ENCODE measurements at regions not wholly inside any gene's neighbourhood (a gene's known extent, or its start where the extent isn't known, plus 50 kb on each side); places are given as distances from the start of the nearest gene placed in this dataset.
"Not testable (repeated sequence)": the region's sequence is repeated elsewhere in the genome, so short reads cannot be mapped to it uniquely, and the experiment has no call there.

- no peak for DNase-seq
Measured at GRCh38 chr2:176777262-176777661, 435.3 kb upstream of the HNRNPA3 start.

GRCh38 chr2:176779917-176780316, 432.7 kb upstream of the HNRNPA3 start:
- DNase-seq, result no peak

- DNase-seq, result no peak
Measured at GRCh38 chr2:176780348-176780747, 432.2 kb upstream of the HNRNPA3 start.

DNA sequence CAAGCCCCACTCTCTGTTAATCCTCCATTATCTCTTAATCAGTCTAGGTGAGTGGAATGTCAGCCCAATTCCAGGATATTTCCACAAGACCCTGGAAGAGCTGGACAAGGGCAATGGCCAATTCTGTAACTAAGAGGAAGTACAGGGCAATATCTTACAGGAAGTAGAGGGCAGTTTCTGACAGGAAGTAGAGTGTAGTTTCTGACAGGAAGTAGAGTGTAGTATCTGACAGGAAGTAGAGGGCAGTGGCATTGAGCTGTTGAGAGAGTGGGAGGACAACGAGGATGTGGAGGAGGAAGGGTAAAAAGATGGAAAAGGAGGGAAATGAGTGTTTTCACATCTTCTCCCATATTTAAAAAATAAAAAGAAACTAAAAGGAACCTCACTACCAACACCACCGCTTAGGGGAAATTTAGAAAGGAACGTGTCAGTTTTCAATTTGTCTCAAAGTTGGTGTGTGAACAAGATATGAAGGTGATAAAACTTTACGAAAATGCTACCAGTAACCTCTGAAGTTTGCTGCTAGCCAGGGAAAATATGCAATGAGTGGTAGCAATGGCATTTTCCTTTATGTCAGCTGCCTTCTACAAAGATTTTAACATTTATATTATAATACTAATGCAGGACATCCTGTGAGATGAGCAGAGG, 430.9 kb upstream of the HNRNPA3 start:
- DNase-seq, result no peak

GRCh38 chr2:176784633-176785200, 427.9 kb upstream of the HNRNPA3 start:
- no peak for DNase-seq

DNA sequence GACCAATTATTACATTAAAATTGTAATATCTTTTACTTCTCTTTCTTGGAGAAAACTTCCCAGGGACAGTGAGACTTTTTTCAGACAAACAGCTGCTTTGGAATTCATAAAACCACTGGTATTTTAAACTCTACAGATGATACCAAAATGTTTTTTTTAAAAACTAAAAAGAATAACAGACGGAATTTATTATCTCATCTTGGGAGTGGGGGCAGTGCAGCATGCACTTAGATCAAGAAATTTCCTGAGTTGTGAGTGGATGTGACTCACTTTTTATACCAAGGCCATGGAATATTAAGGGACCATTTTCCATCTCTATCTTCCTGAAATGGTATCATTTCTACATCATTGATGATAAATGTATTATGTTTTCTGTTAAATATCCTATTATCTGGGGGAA, 422.8 kb upstream of the HNRNPA3 start:
- no peak for DNase-seq

DNA sequence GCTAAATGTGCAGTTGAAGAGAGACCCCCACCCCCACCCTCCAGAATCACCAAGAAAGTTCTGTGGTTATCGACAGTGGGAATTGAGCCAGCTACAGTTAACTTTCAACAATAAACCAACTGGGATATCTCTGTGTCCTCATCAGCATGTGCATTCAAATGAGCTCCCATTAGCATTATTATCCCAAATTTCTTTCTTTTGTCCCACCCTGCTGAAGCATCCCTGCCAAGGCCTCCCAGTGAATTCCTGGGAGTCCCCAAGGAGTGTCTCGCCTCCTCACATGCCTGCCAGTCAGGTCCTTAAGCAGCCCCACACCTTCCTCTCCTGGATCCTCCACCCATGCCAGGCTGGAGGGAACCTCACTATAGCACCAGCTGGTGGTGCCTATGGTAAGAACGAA, 422.1 kb upstream of the HNRNPA3 start:
- no peak for DNase-seq

- DNase-seq, result no peak
Measured at GRCh38 chr2:176793792-176794191, 418.8 kb upstream of the HNRNPA3 start.

DNA sequence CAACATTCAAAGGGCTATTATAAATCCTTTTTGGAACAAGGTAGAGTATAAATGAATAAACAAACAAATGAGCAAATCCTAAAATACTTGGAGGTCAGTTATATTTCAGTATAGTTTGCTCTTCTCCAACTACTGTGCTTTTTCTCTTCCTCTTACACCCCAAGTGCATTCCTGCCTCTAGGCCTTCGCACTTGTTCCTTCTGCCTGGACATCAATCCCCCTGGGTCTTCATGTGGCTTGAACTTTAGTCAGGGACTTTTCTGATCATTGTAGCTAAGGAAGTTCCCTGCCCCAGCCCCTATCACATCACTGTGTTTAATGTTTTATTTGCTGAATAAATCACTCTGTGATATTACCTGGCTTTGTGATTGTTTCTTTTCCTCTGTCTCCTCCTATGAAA, 418.2 kb upstream of the HNRNPA3 start:
- DNase-seq, result no peak

GRCh38 chr2:176795823-176796222, 416.8 kb upstream of the HNRNPA3 start:
- DNase-seq, result no peak

DNA sequence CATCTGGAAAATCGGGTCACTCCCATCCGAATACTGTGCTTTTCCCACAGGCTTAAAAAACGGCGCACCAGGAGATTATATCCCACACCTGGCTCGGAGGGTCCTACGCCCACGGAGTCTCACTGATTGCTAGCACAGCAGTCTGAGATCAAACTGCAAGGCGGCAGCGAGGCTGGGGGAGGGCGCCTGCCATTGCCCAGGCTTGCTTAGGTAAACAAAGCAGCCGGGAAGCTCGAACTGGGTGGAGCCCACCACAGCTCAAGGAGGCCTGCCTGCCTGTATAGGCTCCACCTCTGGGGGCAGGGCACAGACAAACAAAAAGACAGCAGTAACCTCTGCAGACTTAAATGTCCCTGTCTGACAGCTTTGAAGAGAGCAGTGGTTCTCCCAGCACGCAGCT, 415.9 kb upstream of the HNRNPA3 start:
- not testable (repeated sequence) for DNase-seq

GRCh38 chr2:176804392-176804791, 408.2 kb upstream of the HNRNPA3 start:
- no peak for DNase-seq

DNA sequence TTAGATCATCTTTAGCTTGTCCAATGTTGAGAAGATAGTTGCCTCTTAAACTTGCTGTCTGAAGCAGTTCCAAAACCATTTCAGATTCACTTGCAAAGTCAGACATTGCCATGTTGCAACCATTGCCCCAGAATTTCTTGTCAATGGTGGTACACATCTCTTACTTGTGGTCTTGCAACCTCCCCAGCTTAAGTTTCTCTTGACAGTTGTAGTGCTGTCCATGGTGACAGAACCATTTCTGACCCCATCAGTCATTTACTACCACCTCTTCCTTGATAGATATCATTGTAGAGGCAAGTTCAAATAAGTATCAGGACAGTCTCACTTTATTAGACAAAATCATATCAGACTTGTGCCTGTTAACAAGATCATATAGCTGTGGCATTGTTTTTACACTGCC, 407.2 kb upstream of the HNRNPA3 start:
- DNase-seq, result no peak

GRCh38 chr2:176812246-176812775, 400.3 kb upstream of the HNRNPA3 start:
- no peak for DNase-seq

GRCh38 chr2:176813156-176813555, 399.4 kb upstream of the HNRNPA3 start:
- no peak for DNase-seq

- DNase-seq, result no peak
Measured at GRCh38 chr2:176813621-176814049, 399.0 kb upstream of the HNRNPA3 start.

DNA sequence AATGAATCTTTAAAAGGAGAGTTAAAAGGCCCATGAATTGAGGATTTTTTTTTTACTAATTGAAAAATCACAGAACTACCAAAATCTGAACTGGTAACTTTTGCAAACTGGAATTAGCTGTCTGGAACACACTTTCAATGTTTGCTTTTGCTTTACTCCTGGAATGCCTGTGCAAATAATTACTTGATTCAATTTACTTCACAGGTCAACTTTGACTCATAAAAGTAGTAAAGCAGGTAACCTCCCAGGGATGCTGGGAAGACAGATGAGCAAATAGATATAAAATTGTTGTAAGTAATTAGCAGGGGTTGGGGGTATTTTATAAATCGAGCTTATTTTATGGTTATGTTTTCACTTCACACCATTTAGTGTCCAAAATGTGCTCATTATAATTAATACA, 398.3 kb upstream of the HNRNPA3 start:
- no peak for DNase-seq

GRCh38 chr2:176814740-176815367, 397.7 kb upstream of the HNRNPA3 start:
- no peak for DNase-seq

GRCh38 chr2:176817061-176817565, 395.5 kb upstream of the HNRNPA3 start:
- no peak for DNase-seq

DNA sequence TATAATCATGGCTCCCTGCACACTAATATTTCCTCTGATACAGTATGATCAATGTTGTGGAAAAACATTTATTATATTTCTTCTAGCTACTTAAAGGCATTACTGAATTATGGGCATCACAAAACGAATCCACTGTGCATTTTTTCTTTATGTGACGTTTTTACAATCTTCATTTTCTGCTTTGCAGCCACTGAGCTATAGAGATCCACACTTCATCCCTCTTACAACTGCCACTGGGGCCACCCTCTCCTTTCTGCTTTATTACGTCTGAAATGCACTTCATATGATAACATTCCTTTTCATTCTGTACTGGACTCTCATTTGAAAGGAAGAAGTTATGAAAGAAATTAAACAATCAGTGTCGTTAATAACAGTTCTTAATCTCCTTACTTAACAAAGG, 394.5 kb upstream of the HNRNPA3 start:
- DNase-seq, result no peak

DNA sequence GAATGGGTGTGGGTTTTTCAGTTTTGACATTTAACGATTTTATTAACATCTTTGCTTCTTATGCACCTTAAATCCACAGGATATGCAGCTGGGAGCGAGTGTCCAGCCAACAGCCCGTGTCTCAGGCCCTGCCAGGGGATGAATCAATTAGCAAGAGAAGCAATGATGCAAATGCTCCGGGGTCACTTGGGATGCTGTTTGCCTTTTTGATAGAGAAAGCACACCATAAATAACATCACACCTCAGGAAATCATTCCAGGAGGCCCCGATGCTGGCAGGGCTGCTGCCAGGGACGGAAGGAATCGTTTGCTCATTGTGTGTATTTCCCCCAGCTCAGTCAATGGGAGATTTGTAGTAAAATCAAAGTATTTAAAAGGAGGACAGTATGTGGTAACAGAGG, 394.0 kb upstream of the HNRNPA3 start:
- no peak for DNase-seq

- DNase-seq, result no peak
Measured at GRCh38 chr2:176819306-176819705, 393.3 kb upstream of the HNRNPA3 start.

- no peak for DNase-seq
Measured at GRCh38 chr2:176820371-176820932, 392.1 kb upstream of the HNRNPA3 start.

DNA sequence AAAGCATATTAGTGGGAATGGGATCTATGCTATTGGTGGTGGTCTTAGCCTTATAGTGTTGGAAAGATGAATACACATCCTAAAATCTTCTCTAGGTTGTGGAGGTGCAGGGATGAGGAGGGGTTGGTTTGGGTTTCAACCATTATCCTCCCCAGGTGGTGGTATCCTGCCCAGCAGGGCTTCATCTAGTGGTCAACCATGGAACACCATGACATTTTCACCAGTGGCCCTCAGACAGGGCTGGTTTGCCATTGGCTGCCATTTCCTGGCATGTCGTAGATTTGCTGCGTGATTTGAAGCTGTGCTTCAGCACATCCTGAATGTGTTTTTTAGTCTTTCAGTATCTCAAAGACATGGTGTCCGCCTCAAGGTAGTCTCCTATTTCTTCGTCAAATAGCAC, 391.2 kb upstream of the HNRNPA3 start:
- no peak for DNase-seq
